WI38 (cell line): ENCODE measurements at regions not wholly inside any gene's neighbourhood (a gene's known extent, or its start where the extent isn't known, plus 50 kb on each side); places are given as distances from the start of the nearest gene placed in this dataset.

Source experiments
- H3K4me3 ChIP-seq: 2 replicates; pipeline ENCODE4 v1.5.1; 2011; ENCODE audit warnings: low read depth, mild to moderate bottlenecking, control low read depth, low read length
- CTCF ChIP-seq: IDR thresholded peaks from 2 replicates; pipeline ENCODE4 v1.5.1; 2012; ENCODE audit warnings: low read depth, mild to moderate bottlenecking, control low read depth, low read length

- no peak overlapping the region for H3K4me3 ChIP-seq
- TF ChIP-seq CTCF: no peak
Observed at GRCh38 chr4:19386786-19387185, 864.9 kb upstream of the SLIT2 start.

GRCh38 chr4:19382993-19383756 lies 868.5 kb upstream of the SLIT2 start:
- TF ChIP-seq CTCF: no peak
- no peak overlapping the region for H3K4me3 ChIP-seq

GRCh38 chr4:19381068-19381467 lies 870.6 kb upstream of the SLIT2 start:
- no peak for TF ChIP-seq CTCF
- H3K4me3 ChIP-seq: no peak overlapping the region

GRCh38 chr4:19380600-19380999 lies 871.1 kb upstream of the SLIT2 start:
- TF ChIP-seq CTCF: no peak
- no peak overlapping the region for H3K4me3 ChIP-seq

GRCh38 chr4:19379191-19379708 lies 872.5 kb upstream of the SLIT2 start:
- no peak for TF ChIP-seq CTCF
- H3K4me3 ChIP-seq: no peak overlapping the region

- no peak for TF ChIP-seq CTCF
- H3K4me3 ChIP-seq: no peak overlapping the region
Observed at GRCh38 chr4:19375931-19376330, 875.8 kb upstream of the SLIT2 start.

- no peak for TF ChIP-seq CTCF
- no peak overlapping the region for H3K4me3 ChIP-seq
Observed at GRCh38 chr4:19375136-19375804, 876.4 kb upstream of the SLIT2 start.
